Lower leg skin (tissue), 3 donors: ENCODE measurements at regions not wholly inside any gene's neighbourhood (a gene's known extent, or its start where the extent isn't known, plus 50 kb on each side); places are given as distances from the start of the nearest gene placed in this dataset.

Source experiments
- CTCF ChIP-seq, 3 donors: fragments of 450-650 bp; IDR thresholded peaks; one replicate each; pipeline ENCODE4 v1.5.1; 2016; ENCODE audit warnings: antibody characterized with exemption in 3 of 3, mild to moderate bottlenecking in 3 of 3, moderate library complexity in 2 of 3
- POLR2A ChIP-seq, 2 donors: fragments of 450-650 bp; IDR thresholded peaks; one replicate each; pipeline ENCODE4 v1.6.1; 2016 to 2017; ENCODE audit warnings: antibody characterized with exemption in 2 of 2, mild to moderate bottlenecking in 1 of 2, moderate library complexity in 1 of 2

GRCh38 chr5:154626876-154627557, 128.2 kb upstream of the LARP1 start:
- TF ChIP-seq POLR2A (IDR thresholded peaks at IDR 0.05) (no peak), CTCF (IDR thresholded peaks at IDR 0.05) (no peak)
